PC-9 (cell line): ENCODE measurements at regions not wholly inside any gene's neighbourhood (a gene's known extent, or its start where the extent isn't known, plus 50 kb on each side); places are given as distances from the start of the nearest gene placed in this dataset.

Experiments used
- BruUV-seq: library from RNA; stranded (reverse); fragments of 400-500 nt; replicated peaks from 2 replicates; lab custom pipeline; 2021; lab: Mats Ljungman, UMichigan
- CTCF ChIA-PET: fragments of 300-600 bp; sonication (Branson Sonifier 250); formaldehyde crosslinking; loops from one replicate; lab custom pipeline; 2022; ENCODE audit warnings: antibody characterized with exemption; lab: Charles Lee
- POLR2A ChIA-PET: fragments of 300-600 bp; sonication (Branson Sonifier 250); formaldehyde crosslinking; loops from one replicate; lab custom pipeline; 2022; ENCODE audit warnings: antibody characterized with exemption; ENCODE audit not compliant: unreplicated experiment; lab: Charles Lee
- DNase-seq, 2 experiments: peaks; one replicate each; pipeline versions ENCODE4 v3.0.0 to v3.0.0-alpha.2; 2015 to 2022; ENCODE audit warnings: mixed read lengths in 1 of 2
- H2AFZ ChIP-seq: fragments of 200-600 bp; sonication (generic); 2 replicates; pipeline ENCODE4 v1.8.1; 2017; ENCODE audit warnings: antibody characterized with exemption
- H3F3A ChIP-seq: fragments of 200-600 bp; sonication (generic); 2 replicates; pipeline ENCODE4 v1.8.1; 2017; ENCODE audit warnings: antibody characterized with exemption, mild to moderate bottlenecking, low read depth; ENCODE audit not compliant: insufficient read depth
- H3K27ac ChIP-seq: fragments of 200-600 bp; sonication (generic); 2 replicates; pipeline ENCODE4 v1.6.1; 2016; ENCODE audit warnings: mixed run types
- H3K27me3 ChIP-seq: fragments of 200-600 bp; sonication (generic); 2 replicates; pipeline ENCODE4 v1.6.1; 2016; ENCODE audit warnings: low read depth, mixed run types; ENCODE audit not compliant: insufficient read depth
- H3K36me3 ChIP-seq: fragments of 200-600 bp; sonication (generic); 2 replicates; pipeline ENCODE4 v1.6.1; 2016; ENCODE audit warnings: low read depth, mixed run types
- H3K4me1 ChIP-seq: fragments of 200-600 bp; sonication (generic); replicated peaks from 2 replicates; pipeline ENCODE4 v1.6.1; 2016; ENCODE audit warnings: mixed run types; ENCODE audit not compliant: insufficient read depth
- H3K4me2 ChIP-seq: fragments of 200-600 bp; sonication (generic); 2 replicates; pipeline ENCODE4 v1.6.1; 2017; ENCODE audit warnings: mixed run types
- H3K4me3 ChIP-seq: fragments of 200-600 bp; sonication (generic); 2 replicates; pipeline ENCODE4 v1.6.1; 2016; ENCODE audit warnings: mixed run types
- H3K79me2 ChIP-seq: fragments of 200-600 bp; sonication (generic); 2 replicates; pipeline ENCODE4 v1.6.1; 2017; ENCODE audit warnings: low read depth, mixed run types
- H3K9me2 ChIP-seq: fragments of 200-600 bp; sonication (generic); 2 replicates; pipeline ENCODE4 v1.8.1; 2017; ENCODE audit warnings: mild to moderate bottlenecking; ENCODE audit not compliant: insufficient read depth
- H3K9me3 ChIP-seq: fragments of 200-600 bp; sonication (generic); 2 replicates; pipeline ENCODE4 v1.8.1; 2016; ENCODE audit warnings: low read depth; ENCODE audit not compliant: insufficient read depth
- H4K20me1 ChIP-seq: fragments of 200-600 bp; sonication (generic); 2 replicates; pipeline ENCODE4 v1.8.1; 2017; ENCODE audit not compliant: insufficient read depth
- CTCF ChIP-seq: fragments of 200-600 bp; sonication (generic); conservative IDR thresholded peaks from 2 replicates; pipeline ENCODE4 v1.6.1; 2017; ENCODE audit warnings: mixed run types, antibody characterized with exemption, mild to moderate bottlenecking, moderate library complexity
- EZH2 ChIP-seq: fragments of 200-600 bp; sonication (generic); IDR thresholded peaks from 2 replicates; pipeline ENCODE4 v1.8.0; 2017; ENCODE audit warnings: antibody characterized with exemption, low read depth
- intact Hi-C: fragments of 100-400 bp; cut with micrococcal nuclease; formaldehyde crosslinking; loops from one replicate; pipeline ENCODE4 v1.10.0; 2022; ENCODE audit not compliant: unreplicated experiment

- Histone ChIP-seq H3K9me2 (no peaks in the 10 kb centered on the region), H3K4me1 (no peaks in the 10 kb centered on the region), H3K36me3 (no peaks in the 10 kb centered on the region), H3K79me2 (no peaks in the 10 kb centered on the region), H2AFZ (no peak overlapping the region), H3F3A (no peaks in the 10 kb centered on the region), H3K4me3 (no peak overlapping the region), H3K4me2 (no peak overlapping the region), H3K27me3 (no peaks in the 10 kb centered on the region), H3K9me3 (no peaks in the 10 kb centered on the region), H3K27ac (no peak overlapping the region), H4K20me1 (no peaks in the 10 kb centered on the region)
- no peak for TF ChIP-seq CTCF
- intact Hi-C loops = no loop called here
- ChIA-PET POLR2A (no interaction called here), CTCF (no interaction called here)
- BruUV-seq = no TSS peak
- no peak for DNase-seq
These were observed 248.1 kb downstream of the HS3ST3A1 start for GRCh38 chr17:13353590-13353989.

DNA sequence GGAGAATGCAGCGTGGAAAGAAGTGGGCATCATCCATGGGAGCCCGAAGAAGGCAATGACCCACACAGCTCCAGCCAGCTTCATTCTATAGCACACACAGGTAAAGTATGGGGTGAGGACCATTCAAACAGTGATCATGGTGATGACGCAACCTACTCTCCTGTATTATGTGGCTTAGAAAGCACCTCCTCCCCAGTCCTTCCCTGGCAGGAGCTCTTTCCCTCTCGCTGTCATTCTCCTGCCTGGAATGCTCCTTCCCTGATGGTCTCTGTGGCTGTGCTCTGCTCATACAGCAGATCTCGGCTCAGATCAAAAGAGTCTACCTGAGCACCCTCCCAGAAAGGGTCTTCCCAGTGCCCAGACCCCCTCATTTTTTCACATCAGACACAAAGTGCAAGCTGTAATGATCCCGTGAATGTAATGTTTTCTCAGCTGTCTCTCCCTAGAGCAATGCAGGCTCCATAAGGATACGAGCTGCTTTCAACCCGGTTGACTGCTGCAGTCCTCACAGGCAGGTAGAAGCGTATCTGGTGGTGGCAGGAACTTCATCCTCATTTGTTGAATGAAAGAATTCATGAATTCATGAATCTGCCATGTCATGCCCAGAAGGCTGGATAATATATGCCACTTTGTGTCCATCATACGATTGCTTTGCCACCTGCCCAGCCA, 248.8 kb downstream of the HS3ST3A1 start:
- Histone ChIP-seq H3K27ac (no peak overlapping the region), H3K4me1 (no peaks in the 10 kb centered on the region), H2AFZ (no peak overlapping the region), H3K27me3 (no peaks in the 10 kb centered on the region), H3K4me2 (no peak overlapping the region), H3K79me2 (no peaks in the 10 kb centered on the region), H3K4me3 (no peak overlapping the region), H3F3A (no peaks in the 10 kb centered on the region), H3K9me2 (no peaks in the 10 kb centered on the region), H3K9me3 (no peaks in the 10 kb centered on the region), H4K20me1 (no peaks in the 10 kb centered on the region), H3K36me3 (no peaks in the 10 kb centered on the region)
- ChIA-PET POLR2A (no interaction called here), CTCF (no interaction called here)
- intact Hi-C loops = no loop called here
- TF ChIP-seq CTCF (no peak), EZH2 (no peak)
- no peak for DNase-seq
- BruUV-seq = no TSS peak

DNA sequence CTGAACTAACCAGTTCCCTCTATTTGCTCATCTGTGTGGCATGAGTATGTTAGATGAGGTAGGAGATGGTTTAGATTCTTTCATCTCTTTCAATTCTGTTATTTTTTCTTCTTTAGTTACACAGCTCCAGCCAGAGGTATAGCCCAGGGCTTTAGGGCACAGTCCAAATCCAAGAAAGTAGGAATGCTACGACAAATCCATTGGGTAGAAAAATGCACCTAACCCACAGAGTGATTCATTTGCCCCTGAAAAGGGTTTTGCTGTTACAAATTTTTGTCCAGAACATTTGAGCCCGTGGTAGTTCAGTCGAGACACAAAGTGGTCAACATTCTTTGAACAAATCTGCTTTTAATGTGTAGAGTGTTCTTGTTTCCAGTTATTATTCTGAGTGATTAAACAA, 250.7 kb downstream of the HS3ST3A1 start:
- TF ChIP-seq EZH2 = no peak
- TF ChIP-seq CTCF = no peak
- H3K4me2 ChIP-seq = no peak overlapping the region
- no peaks in the 10 kb centered on the region for H3K27me3 ChIP-seq
- H3K79me2 ChIP-seq = no peaks in the 10 kb centered on the region
- no peaks in the 10 kb centered on the region for H4K20me1 ChIP-seq
- no peaks in the 10 kb centered on the region for H3K4me1 ChIP-seq
- H3K36me3 ChIP-seq = no peaks in the 10 kb centered on the region
- ChIA-PET CTCF (no interaction called here), POLR2A (no interaction called here)
- no peaks in the 10 kb centered on the region for H3K9me2 ChIP-seq
- no peak for DNase-seq
- H3K27ac ChIP-seq = no peak overlapping the region
- no peak overlapping the region for H2AFZ ChIP-seq
- BruUV-seq = no TSS peak
- H3K4me3 ChIP-seq = no peak overlapping the region
- H3K9me3 ChIP-seq = no peaks in the 10 kb centered on the region
- intact Hi-C loops = no loop called here
- H3F3A ChIP-seq = no peaks in the 10 kb centered on the region
